ENCODE measurements at regions not wholly inside any gene's neighbourhood (a gene's known extent, or its start where the extent isn't known, plus 50 kb on each side); places are given as distances from the start of the nearest gene placed in this dataset.

DNA sequence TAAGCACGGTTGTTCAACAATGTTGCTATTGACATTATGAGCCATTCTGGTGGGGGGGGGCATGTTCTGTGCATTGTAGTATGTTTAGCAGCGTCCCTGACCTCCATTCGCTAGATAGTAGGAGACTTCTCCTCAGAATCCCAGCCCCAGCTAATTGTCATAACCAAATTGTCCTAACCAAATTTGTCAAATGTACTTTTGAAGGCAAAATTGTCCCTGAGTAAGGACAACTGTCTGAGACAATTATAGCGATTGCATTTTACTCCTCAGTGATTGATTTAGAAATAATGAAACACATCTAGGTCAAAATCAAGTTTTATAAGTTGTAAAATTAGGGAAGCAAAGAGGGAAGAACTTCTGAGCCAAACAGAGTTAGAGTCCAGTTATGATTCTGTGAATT, 541.8 kb upstream of the CHORDC1 start:
- no peaks in the 10 kb centered on the region for H3K9me3 ChIP-seq (replicated peaks; ENCODE audit: control insufficient read depth, insufficient read depth, low read length)
- CTCF ChIA-PET = no interaction called here
- no peaks in the 10 kb centered on the region for H3K36me3 ChIP-seq (ENCODE audit: control insufficient read depth in 2 of 2, extremely low read depth in 1 of 2, insufficient read depth in 2 of 2, low read length in 2 of 2)
- intact Hi-C loops (cut with micrococcal nuclease) (no loop called here), dilution Hi-C loops (cut with MboI; ENCODE audit: extremely low pct_ligation_motif_present, low sequenced_read_pairs) (no loop called here)
- H3K4me2 ChIP-seq (ENCODE audit: insufficient read depth, low read length) = no peak overlapping the region
- H3K9ac ChIP-seq (replicated peaks; ENCODE audit: extremely low read depth, insufficient read depth, low read length) = no peak overlapping the region
- H3K27ac ChIP-seq (ENCODE audit: insufficient read depth, low read depth, low read length) = no peak overlapping the region
- no peak overlapping the region for H2AFZ ChIP-seq (ENCODE audit: low read depth, low read length)
- H4K20me1 ChIP-seq (replicated peaks; ENCODE audit: control insufficient read depth, extremely low read depth, insufficient read depth, low read length) = no peaks in the 10 kb centered on the region
- H3K27me3 ChIP-seq (ENCODE audit: control insufficient read depth in 2 of 2, insufficient read depth in 2 of 2, low read length in 2 of 2) = no peaks in the 10 kb centered on the region
- DNase-seq (ENCODE audit: low read depth, low spot score) = no peak
- BruUV-seq (replicated peaks) = no TSS peak
- TF ChIP-seq JUN (IDR thresholded peaks at IDR 0.05; ENCODE audit: borderline replicate concordance, insufficient read depth, insufficient read length, low read depth) (no peak), EZH2 (IDR thresholded peaks at IDR 0.05; ENCODE audit: borderline replicate concordance, low read depth, low read length, severe bottlenecking) (no peak), GATA2 (IDR thresholded peaks at IDR 0.05; ENCODE audit: insufficient read depth, insufficient read length, low read depth, low read length) (no peak), FOS (IDR thresholded peaks at IDR 0.05; ENCODE audit: borderline replicate concordance, insufficient read depth, low read length) (no peak), POLR2AphosphoS5 (IDR thresholded peaks at IDR 0.05; ENCODE audit: insufficient read depth, low read depth, low read length) (no peak), CTCF (IDR thresholded peaks at IDR 0.05; ENCODE audit: extremely low read depth in 1 of 2, insufficient read depth in 1 of 2, low read depth in 1 of 2, low read length in 2 of 2) (no peak), MYC (IDR thresholded peaks at IDR 0.05; ENCODE audit: low read depth, low read length) (no peak), POLR2A (IDR thresholded peaks at IDR 0.05; ENCODE audit: low read depth, low read length) (no peak)
- TF ChIP-seq, protein P1, sequence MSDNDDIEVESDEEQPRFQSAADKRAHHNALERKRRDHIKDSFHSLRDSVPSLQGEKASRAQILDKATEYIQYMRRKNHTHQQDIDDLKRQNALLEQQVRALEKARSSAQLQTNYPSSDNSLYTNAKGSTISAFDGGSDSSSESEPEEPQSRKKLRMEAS (IDR thresholded peaks at IDR 0.05; ENCODE audit: insufficient read depth, insufficient read length) = no peak
- no peaks in the 10 kb centered on the region for H3K79me2 ChIP-seq (ENCODE audit: control insufficient read depth, insufficient read depth, low read length)
- POLR2A ChIA-PET = interaction anchor here (0.6 kb wide), 1 partner anchor 372 kb away, joined by 3 read pairs; no protein-coding TSS in a partner anchor
- no peak for FAIRE-seq
- no peaks in the 10 kb centered on the region for H3K9me1 ChIP-seq (replicated peaks; ENCODE audit: control insufficient read depth, extremely low read depth, insufficient read depth, low read length)
- H3K4me1 ChIP-seq (ENCODE audit: control insufficient read depth, extremely low read depth, insufficient read depth, low read length) = no peaks in the 10 kb centered on the region
- H3K4me3 ChIP-seq (replicated peaks in 1 of 3; ENCODE audit: insufficient read depth in 1 of 3, low read depth in 1 of 3, low read length in 3 of 3) = no peak overlapping the region

Data from endothelial cell of umbilical vein (primary cell).